ENCODE measurements at regions not wholly inside any gene's neighbourhood (a gene's known extent, or its start where the extent isn't known, plus 50 kb on each side); places are given as distances from the start of the nearest gene placed in this dataset.

GRCh38 chr12:127416796-127417195, 850.2 kb upstream of the TMEM132C start:
- Histone ChIP-seq H3K36me3 (ENCODE audit: control insufficient read depth, insufficient read depth, low read length) (no peaks in the 10 kb centered on the region), H3K27me3 (replicated peaks; ENCODE audit: control insufficient read depth, insufficient read depth, low read length) (no peaks in the 10 kb centered on the region), H3K4me3 (replicated peaks; ENCODE audit: low read depth, low read length) (no peak overlapping the region)
- no peak for DNase-seq (ENCODE audit: extremely low read depth, insufficient read length)
- TF ChIP-seq, protein P1, sequence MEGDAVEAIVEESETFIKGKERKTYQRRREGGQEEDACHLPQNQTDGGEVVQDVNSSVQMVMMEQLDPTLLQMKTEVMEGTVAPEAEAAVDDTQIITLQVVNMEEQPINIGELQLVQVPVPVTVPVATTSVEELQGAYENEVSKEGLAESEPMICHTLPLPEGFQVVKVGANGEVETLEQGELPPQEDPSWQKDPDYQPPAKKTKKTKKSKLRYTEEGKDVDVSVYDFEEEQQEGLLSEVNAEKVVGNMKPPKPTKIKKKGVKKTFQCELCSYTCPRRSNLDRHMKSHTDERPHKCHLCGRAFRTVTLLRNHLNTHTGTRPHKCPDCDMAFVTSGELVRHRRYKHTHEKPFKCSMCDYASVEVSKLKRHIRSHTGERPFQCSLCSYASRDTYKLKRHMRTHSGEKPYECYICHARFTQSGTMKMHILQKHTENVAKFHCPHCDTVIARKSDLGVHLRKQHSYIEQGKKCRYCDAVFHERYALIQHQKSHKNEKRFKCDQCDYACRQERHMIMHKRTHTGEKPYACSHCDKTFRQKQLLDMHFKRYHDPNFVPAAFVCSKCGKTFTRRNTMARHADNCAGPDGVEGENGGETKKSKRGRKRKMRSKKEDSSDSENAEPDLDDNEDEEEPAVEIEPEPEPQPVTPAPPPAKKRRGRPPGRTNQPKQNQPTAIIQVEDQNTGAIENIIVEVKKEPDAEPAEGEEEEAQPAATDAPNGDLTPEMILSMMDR (IDR thresholded peaks at IDR 0.05; ENCODE audit: insufficient read depth, low read length, poor library complexity, severe bottlenecking), result no peak

- no peak for DNase-seq (ENCODE audit: extremely low read depth, insufficient read length)
- Histone ChIP-seq H3K4me3 (replicated peaks; ENCODE audit: low read depth, low read length) (no peak overlapping the region), H3K36me3 (ENCODE audit: control insufficient read depth, insufficient read depth, low read length) (no peaks in the 10 kb centered on the region), H3K27me3 (replicated peaks; ENCODE audit: control insufficient read depth, insufficient read depth, low read length) (no peaks in the 10 kb centered on the region)
- TF ChIP-seq, protein P1 (IDR thresholded peaks at IDR 0.05; ENCODE audit: insufficient read depth, low read length, poor library complexity, severe bottlenecking), result no peak
These were observed 847.9 kb upstream of the TMEM132C start for GRCh38 chr12:127419111-127419510.

GRCh38 chr12:127421614-127422013, 845.4 kb upstream of the TMEM132C start:
- Histone ChIP-seq H3K27me3 (replicated peaks; ENCODE audit: control insufficient read depth, insufficient read depth, low read length) (no peaks in the 10 kb centered on the region), H3K36me3 (ENCODE audit: control insufficient read depth, insufficient read depth, low read length) (no peaks in the 10 kb centered on the region), H3K4me3 (replicated peaks; ENCODE audit: low read depth, low read length) (no peak overlapping the region)
- no peak for DNase-seq (ENCODE audit: extremely low read depth, insufficient read length)
- TF ChIP-seq, protein P1 (IDR thresholded peaks at IDR 0.05; ENCODE audit: insufficient read depth, low read length, poor library complexity, severe bottlenecking), result no peak

GRCh38 chr12:127422935-127423566, 843.9 kb upstream of the TMEM132C start:
- no peaks in the 10 kb centered on the region for H3K27me3 ChIP-seq (replicated peaks; ENCODE audit: control insufficient read depth, insufficient read depth, low read length)
- H3K4me3 ChIP-seq (replicated peaks; ENCODE audit: low read depth, low read length), result no peak overlapping the region
- no peaks in the 10 kb centered on the region for H3K36me3 ChIP-seq (ENCODE audit: control insufficient read depth, insufficient read depth, low read length)
- TF ChIP-seq, protein P1 (IDR thresholded peaks at IDR 0.05; ENCODE audit: insufficient read depth, low read length, poor library complexity, severe bottlenecking), result no peak
- no peak for DNase-seq (ENCODE audit: extremely low read depth, insufficient read length)

DNA sequence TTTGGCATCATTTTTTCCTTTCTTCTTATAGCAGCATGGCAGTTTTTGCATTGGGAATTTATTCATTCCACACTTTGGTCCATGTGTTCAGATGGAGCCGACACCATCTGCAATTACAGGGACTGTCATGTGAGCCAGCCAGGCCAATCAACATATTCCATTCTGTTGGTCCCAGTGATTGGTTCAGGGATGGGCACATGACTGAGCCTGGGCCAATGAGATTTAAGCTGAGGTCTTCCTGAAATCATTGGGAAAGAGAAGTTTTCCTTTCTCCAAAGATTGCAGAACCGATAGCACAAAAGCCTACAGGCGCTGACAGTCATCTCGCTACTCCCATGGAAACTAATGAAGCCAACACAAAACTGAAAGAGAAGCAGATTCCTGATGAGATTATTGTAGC, 841.5 kb upstream of the TMEM132C start:
- Histone ChIP-seq H3K27me3 (replicated peaks; ENCODE audit: control insufficient read depth, insufficient read depth, low read length) (no peaks in the 10 kb centered on the region), H3K36me3 (ENCODE audit: control insufficient read depth, insufficient read depth, low read length) (no peaks in the 10 kb centered on the region), H3K4me3 (replicated peaks; ENCODE audit: low read depth, low read length) (no peak overlapping the region)
- TF ChIP-seq, protein P1 (IDR thresholded peaks at IDR 0.05; ENCODE audit: insufficient read depth, low read length, poor library complexity, severe bottlenecking), result no peak
- no peak for DNase-seq (ENCODE audit: extremely low read depth, insufficient read length)

- Histone ChIP-seq H3K36me3 (ENCODE audit: control insufficient read depth, insufficient read depth, low read length) (no peaks in the 10 kb centered on the region), H3K27me3 (replicated peaks; ENCODE audit: control insufficient read depth, insufficient read depth, low read length) (no peaks in the 10 kb centered on the region), H3K4me3 (replicated peaks; ENCODE audit: low read depth, low read length) (no peak overlapping the region)
- no peak for DNase-seq (ENCODE audit: extremely low read depth, insufficient read length)
- TF ChIP-seq, protein P1 (IDR thresholded peaks at IDR 0.05; ENCODE audit: insufficient read depth, low read length, poor library complexity, severe bottlenecking), result no peak
These were observed 838.5 kb upstream of the TMEM132C start for GRCh38 chr12:127428420-127428819.

All from GM06990 (cell line).